Prostate gland (tissue), 2 donors: ENCODE measurements at regions not wholly inside any gene's neighbourhood (a gene's known extent, or its start where the extent isn't known, plus 50 kb on each side); places are given as distances from the start of the nearest gene placed in this dataset.

Experiments
- DNase-seq: peaks from one replicate; pipeline ENCODE4 v3.0.0-alpha.2; 2019; ENCODE audit warnings: low spot score
- H3K27ac ChIP-seq, 2 donors: fragments of 200-600 bp; sonication (generic); 2 replicates each; pipeline ENCODE4 v1.5.1; 2017 to 2019
- H3K27me3 ChIP-seq: fragments of 200-600 bp; sonication (generic); replicated peaks from 2 replicates; pipeline ENCODE4 v1.5.1; 2019; ENCODE audit not compliant: insufficient read depth
- H3K36me3 ChIP-seq, 2 donors: fragments of 200-600 bp; sonication (generic); 1 replicate in 1 of 2; 2 replicates in 1 of 2; pipeline versions ENCODE4 v1.5.1 to v1.8.1; 2017 to 2019
- H3K4me1 ChIP-seq: fragments of 200-600 bp; sonication (generic); replicated peaks from 2 replicates; pipeline ENCODE4 v1.5.1; 2019
- H3K4me3 ChIP-seq, 2 donors: fragments of 200-600 bp; sonication (generic); 2 replicates each; pipeline ENCODE4 v1.5.1; 2017 to 2019
- H3K9me3 ChIP-seq: fragments of 200-600 bp; sonication (generic); 2 replicates; pipeline ENCODE4 v1.5.1; 2017
- CTCF ChIP-seq, 4 experiments: fragments of 200-600 bp in 2 of 4; fragments of 450-650 bp in 2 of 4; sonication (generic) in 2 of 4; IDR thresholded peaks; 1 replicate in 3 of 4; 2 replicates in 1 of 4; pipeline ENCODE4 v1.5.1; 2016 to 2019; ENCODE audit warnings: antibody characterized with exemption in 4 of 4, mild to moderate bottlenecking in 2 of 4, moderate library complexity in 2 of 4
- POLR2A ChIP-seq: fragments of 450-650 bp; IDR thresholded peaks from one replicate; pipeline ENCODE4 v1.6.1; 2016; ENCODE audit warnings: antibody characterized with exemption, mild to moderate bottlenecking
- POLR2AphosphoS5 ChIP-seq: sonication (generic); formaldehyde crosslinking; IDR thresholded peaks from one replicate; pipeline ENCODE4 v1.6.1; 2017; ENCODE audit warnings: antibody characterized with exemption
- WGBS: methylation state at CpG from one replicate; pipeline ENCODE4 v1.1.5; 2018; 5-methylcytosine and 5-hydroxymethylcytosine counted together
- intact Hi-C: fragments of 100-400 bp; cut with DNase I; formaldehyde crosslinking; loops from one replicate; pipeline ENCODE4 v1.14.2; 2022

- Histone ChIP-seq H3K36me3 (no peaks in the 10 kb centered on the region), H3K9me3 (no peaks in the 10 kb centered on the region), H3K4me3 (no peak overlapping the region), H3K4me1 (no peaks in the 10 kb centered on the region), H3K27ac (no peak overlapping the region), H3K27me3 (no peaks in the 10 kb centered on the region)
- intact Hi-C loops = no loop called here
- 80% methylated on average over 2 of the region's 2 CpGs for WGBS
- TF ChIP-seq POLR2A (no peak), POLR2AphosphoS5 (no peak)
- DNase-seq = no peak
These were observed 613.0 kb upstream of the B3GALT2 start for GRCh38 chr1:193799371-193799770.

DNA sequence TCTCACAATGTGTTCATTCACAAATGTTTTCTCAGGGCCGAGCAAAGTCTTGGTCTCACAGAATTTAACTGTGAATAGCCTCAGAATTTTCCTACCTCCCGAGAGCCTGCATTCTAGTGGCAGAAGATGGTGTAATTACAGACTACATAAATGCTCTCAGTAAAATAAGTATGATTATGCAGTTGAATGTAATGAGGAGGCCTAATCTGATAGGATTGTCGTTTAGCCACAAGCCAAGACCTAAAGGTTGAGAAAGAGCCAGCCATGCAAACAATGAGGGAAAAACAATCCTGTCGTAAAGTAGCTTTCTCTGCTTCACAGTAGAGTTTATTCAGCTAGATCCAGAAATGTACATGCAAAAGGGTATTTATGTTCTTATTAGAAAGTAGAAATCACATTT is 607.8 kb upstream of the B3GALT2 start:
- no peaks in the 10 kb centered on the region for H3K9me3 ChIP-seq
- 26% methylated on average over 4 of the region's 4 CpGs for WGBS
- TF ChIP-seq POLR2AphosphoS5 (no peak), CTCF (IDR thresholded peaks at IDR 0.05) (no peak), POLR2A (no peak)
- no peak for DNase-seq
- H3K27ac ChIP-seq = no peak overlapping the region
- no peak overlapping the region for H3K4me3 ChIP-seq
- no peaks in the 10 kb centered on the region for H3K4me1 ChIP-seq
- intact Hi-C loops = no loop called here
- H3K36me3 ChIP-seq = no peaks in the 10 kb centered on the region
- H3K27me3 ChIP-seq = no peaks in the 10 kb centered on the region

GRCh38 chr1:193791746-193792145 is 605.3 kb upstream of the B3GALT2 start:
- Histone ChIP-seq H3K36me3 (no peaks in the 10 kb centered on the region), H3K27me3 (no peaks in the 10 kb centered on the region), H3K4me3 (no peak overlapping the region), H3K4me1 (no peaks in the 10 kb centered on the region), H3K27ac (no peak overlapping the region), H3K9me3 (no peaks in the 10 kb centered on the region)
- no peak for DNase-seq
- TF ChIP-seq POLR2A (no peak), CTCF (IDR thresholded peaks at IDR 0.05) (no peak), POLR2AphosphoS5 (no peak)
- 85% methylated on average over 3 of the region's 3 CpGs for WGBS
- intact Hi-C loops = no loop called here

DNA sequence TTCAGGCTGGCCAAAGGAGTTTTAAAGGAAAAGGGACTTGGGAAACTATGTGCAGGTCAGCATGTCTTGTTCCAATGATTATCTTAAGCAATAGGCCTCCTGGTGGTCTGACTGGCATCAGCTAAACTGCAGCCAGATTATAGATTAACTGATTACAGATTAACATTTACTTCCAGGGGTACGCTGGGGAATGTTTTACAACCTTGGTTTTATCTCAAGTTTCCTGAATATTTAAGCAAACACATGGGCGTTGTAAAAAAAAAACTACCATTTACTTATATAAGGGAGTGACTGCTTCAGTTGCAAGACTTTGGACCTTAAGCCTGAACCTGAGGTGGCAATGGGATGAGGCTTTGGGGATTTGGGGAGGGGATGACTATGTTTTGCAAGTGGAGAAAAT is 600.6 kb upstream of the B3GALT2 start:
- intact Hi-C loops = no loop called here
- no peak for DNase-seq
- WGBS = 44% methylated on average over 2 of the region's 2 CpGs

DNA sequence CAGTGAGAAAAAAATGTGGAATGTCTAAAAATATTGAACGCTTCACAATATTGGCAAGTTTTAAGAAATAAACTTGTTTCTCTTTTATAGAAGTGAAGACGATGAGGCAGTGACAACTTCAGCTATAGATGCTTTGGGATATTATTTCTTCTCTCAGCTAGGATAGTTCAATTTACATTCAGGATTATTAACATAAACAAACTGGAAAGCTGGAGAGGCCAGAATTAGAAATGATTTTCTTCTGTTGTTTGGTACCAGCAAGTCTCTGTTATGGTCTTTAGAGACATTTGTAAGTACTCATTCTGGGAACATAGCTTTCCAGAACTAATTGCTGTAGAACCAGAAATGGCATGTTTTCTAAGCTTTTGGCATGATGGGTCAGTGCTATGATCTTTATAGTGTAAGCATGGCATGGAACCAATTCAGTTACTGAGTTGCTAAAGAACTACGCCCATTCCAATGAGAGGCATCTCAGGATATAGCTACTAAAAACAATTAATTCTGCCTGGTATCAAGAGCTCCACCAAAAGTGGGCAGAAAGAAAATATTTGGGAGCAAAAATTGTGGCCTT is 599.5 kb upstream of the B3GALT2 start:
- Histone ChIP-seq H3K4me3 (no peak overlapping the region), H3K9me3 (no peaks in the 10 kb centered on the region), H3K4me1 (no peaks in the 10 kb centered on the region), H3K36me3 (no peaks in the 10 kb centered on the region), H3K27ac (no peak overlapping the region), H3K27me3 (no peaks in the 10 kb centered on the region)
- no peak for TF ChIP-seq POLR2A
- TF ChIP-seq CTCF (IDR thresholded peaks at IDR 0.05) = no peak
- TF ChIP-seq POLR2AphosphoS5 = no peak
- no peak for DNase-seq
- intact Hi-C loops = no loop called here
- 54% methylated on average over 3 of the region's 3 CpGs for WGBS

More for the DNA sequence above, 600.6 kb upstream of the B3GALT2 start:
- TF ChIP-seq POLR2A (no peak), CTCF (IDR thresholded peaks at IDR 0.05) (no peak), POLR2AphosphoS5 (no peak)
- no peak overlapping the region for H3K4me3 ChIP-seq
- H3K27me3 ChIP-seq = no peaks in the 10 kb centered on the region
- H3K36me3 ChIP-seq = no peaks in the 10 kb centered on the region
- no peaks in the 10 kb centered on the region for H3K4me1 ChIP-seq
- H3K9me3 ChIP-seq = no peaks in the 10 kb centered on the region
- no peak overlapping the region for H3K27ac ChIP-seq
